ENCODE measurements at regions not wholly inside any gene's neighbourhood (a gene's known extent, or its start where the extent isn't known, plus 50 kb on each side); places are given as distances from the start of the nearest gene placed in this dataset.

DNA sequence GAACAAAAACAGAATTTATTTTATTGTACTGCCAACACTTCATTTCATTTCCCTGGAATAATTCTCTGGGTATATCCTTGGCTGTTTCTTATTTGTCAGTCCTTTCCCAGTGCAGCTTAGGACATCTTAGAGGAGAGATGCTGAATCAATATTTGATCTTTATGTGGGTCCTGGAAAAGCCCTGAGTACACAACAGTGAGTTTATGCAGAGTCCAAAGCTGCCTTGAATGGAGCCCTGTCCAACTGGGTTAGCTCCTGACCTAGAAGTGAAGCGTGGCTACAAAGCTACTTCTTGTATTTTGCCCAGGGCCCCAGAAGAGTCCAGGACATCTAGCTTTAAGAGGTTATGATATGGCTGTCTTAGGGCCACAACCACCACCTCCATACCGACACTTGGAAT is 378.0 kb upstream of the FAT3 start:
- Histone ChIP-seq H3K36me3 (ENCODE audit: control insufficient read depth, low read length) (no peaks in the 10 kb centered on the region), H4K20me1 (ENCODE audit: control insufficient read depth, insufficient read depth, low read depth, low read length) (no peaks in the 10 kb centered on the region), H3K27me3 (ENCODE audit: control insufficient read depth, low read length) (no peaks in the 10 kb centered on the region), H3F3A (ENCODE audit: control insufficient read depth, insufficient read depth) (no peaks in the 10 kb centered on the region), H3K79me2 (ENCODE audit: control insufficient read depth, low read length) (no peaks in the 10 kb centered on the region), H3K9me2 (replicated peaks; ENCODE audit: control insufficient read depth, low read length) (no peaks in the 10 kb centered on the region), H3K9me3 (ENCODE audit: control insufficient read depth, insufficient read depth, low read length) (no peaks in the 10 kb centered on the region), H3K27ac (ENCODE audit: low read depth, low read length) (no peak overlapping the region), H3K4me3 (ENCODE audit: low read length) (no peak overlapping the region), H3K4me2 (ENCODE audit: low read length) (no peak overlapping the region), H3K4me1 (ENCODE audit: control insufficient read depth, low read length) (no peaks in the 10 kb centered on the region)
- TF ChIP-seq, protein P1, sequence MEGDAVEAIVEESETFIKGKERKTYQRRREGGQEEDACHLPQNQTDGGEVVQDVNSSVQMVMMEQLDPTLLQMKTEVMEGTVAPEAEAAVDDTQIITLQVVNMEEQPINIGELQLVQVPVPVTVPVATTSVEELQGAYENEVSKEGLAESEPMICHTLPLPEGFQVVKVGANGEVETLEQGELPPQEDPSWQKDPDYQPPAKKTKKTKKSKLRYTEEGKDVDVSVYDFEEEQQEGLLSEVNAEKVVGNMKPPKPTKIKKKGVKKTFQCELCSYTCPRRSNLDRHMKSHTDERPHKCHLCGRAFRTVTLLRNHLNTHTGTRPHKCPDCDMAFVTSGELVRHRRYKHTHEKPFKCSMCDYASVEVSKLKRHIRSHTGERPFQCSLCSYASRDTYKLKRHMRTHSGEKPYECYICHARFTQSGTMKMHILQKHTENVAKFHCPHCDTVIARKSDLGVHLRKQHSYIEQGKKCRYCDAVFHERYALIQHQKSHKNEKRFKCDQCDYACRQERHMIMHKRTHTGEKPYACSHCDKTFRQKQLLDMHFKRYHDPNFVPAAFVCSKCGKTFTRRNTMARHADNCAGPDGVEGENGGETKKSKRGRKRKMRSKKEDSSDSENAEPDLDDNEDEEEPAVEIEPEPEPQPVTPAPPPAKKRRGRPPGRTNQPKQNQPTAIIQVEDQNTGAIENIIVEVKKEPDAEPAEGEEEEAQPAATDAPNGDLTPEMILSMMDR (IDR thresholded peaks at IDR 0.05; ENCODE audit: low read depth, low read length, poor library complexity, severe bottlenecking), result no peak
- TF ChIP-seq EZH2phosphoT487 (IDR thresholded peaks at IDR 0.05; ENCODE audit: borderline replicate concordance, low read length), result no peak

DNA sequence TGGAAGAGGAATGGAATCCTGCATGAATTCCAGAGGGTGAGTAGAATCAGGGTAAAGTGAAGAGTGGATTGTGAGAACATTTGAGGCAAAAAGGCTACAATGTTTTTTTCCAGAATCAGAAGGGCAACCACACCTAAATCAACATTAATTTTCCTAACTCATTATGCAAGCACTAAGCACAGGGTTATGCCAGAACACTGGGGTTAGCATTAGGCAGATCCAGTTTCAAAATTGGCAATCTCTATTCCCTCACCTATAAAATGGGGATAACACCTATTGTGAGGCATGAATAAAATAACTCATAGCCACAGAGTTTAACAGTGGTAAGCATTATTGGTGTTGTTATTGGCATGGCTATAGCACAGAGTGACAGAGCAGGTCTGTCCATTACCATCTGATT is 378.6 kb upstream of the FAT3 start:
- Histone ChIP-seq H3K4me1 (ENCODE audit: control insufficient read depth, low read length) (no peaks in the 10 kb centered on the region), H3K27ac (ENCODE audit: low read depth, low read length) (no peak overlapping the region), H3K4me2 (ENCODE audit: low read length) (no peak overlapping the region), H3K9me3 (ENCODE audit: control insufficient read depth, insufficient read depth, low read length) (no peaks in the 10 kb centered on the region), H3K79me2 (ENCODE audit: control insufficient read depth, low read length) (no peaks in the 10 kb centered on the region), H3K36me3 (ENCODE audit: control insufficient read depth, low read length) (no peaks in the 10 kb centered on the region), H4K20me1 (ENCODE audit: control insufficient read depth, insufficient read depth, low read depth, low read length) (no peaks in the 10 kb centered on the region), H3F3A (ENCODE audit: control insufficient read depth, insufficient read depth) (no peaks in the 10 kb centered on the region), H3K27me3 (ENCODE audit: control insufficient read depth, low read length) (no peaks in the 10 kb centered on the region), H3K9me2 (replicated peaks; ENCODE audit: control insufficient read depth, low read length) (no peaks in the 10 kb centered on the region), H3K4me3 (ENCODE audit: low read length) (no peak overlapping the region)
- TF ChIP-seq EZH2phosphoT487 (IDR thresholded peaks at IDR 0.05; ENCODE audit: borderline replicate concordance, low read length), result no peak
- TF ChIP-seq, protein P1 (IDR thresholded peaks at IDR 0.05; ENCODE audit: low read depth, low read length, poor library complexity, severe bottlenecking), result no peak

DNA sequence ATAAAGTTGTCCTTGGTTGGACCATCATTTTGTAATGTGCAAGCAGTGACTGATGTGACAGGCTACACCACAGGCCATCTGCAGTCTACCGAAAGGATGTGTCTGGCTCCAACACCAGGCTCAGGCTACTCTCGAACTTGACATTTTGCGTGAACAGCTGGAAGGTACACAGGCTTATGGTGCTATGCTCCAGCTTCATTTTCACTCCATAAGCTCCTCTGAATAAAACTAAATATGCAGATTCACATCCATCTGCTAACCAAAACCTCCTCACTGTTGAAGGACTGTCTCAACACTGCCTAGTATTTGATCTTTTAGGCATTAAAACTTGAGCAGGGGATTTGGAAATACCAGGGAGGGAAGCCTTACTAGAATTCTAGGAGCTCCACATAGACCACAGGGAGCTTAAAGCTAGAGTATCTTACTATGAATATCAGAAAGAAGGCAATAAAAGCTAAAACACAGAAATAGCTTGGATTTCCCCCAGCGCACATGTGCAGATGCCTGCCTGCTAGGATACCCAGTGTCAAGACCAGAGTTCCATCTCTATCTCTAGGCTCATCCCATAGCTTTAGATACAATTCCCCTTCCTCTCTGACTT is 383.9 kb upstream of the FAT3 start:
- Histone ChIP-seq H3F3A (ENCODE audit: control insufficient read depth, insufficient read depth) (no peaks in the 10 kb centered on the region), H3K36me3 (ENCODE audit: control insufficient read depth, low read length) (no peaks in the 10 kb centered on the region), H3K27me3 (ENCODE audit: control insufficient read depth, low read length) (no peaks in the 10 kb centered on the region), H4K20me1 (ENCODE audit: control insufficient read depth, insufficient read depth, low read depth, low read length) (no peaks in the 10 kb centered on the region), H3K9me3 (ENCODE audit: control insufficient read depth, insufficient read depth, low read length) (no peaks in the 10 kb centered on the region; the same call in 1 of the 2 replicates), H3K27ac (ENCODE audit: low read depth, low read length) (no peak overlapping the region), H3K4me3 (ENCODE audit: low read length) (no peak overlapping the region), H3K79me2 (ENCODE audit: control insufficient read depth, low read length) (no peaks in the 10 kb centered on the region), H3K4me2 (ENCODE audit: low read length) (no peak overlapping the region), H3K9me2 (replicated peaks; ENCODE audit: control insufficient read depth, low read length) (no peaks in the 10 kb centered on the region), H3K4me1 (ENCODE audit: control insufficient read depth, low read length) (no peaks in the 10 kb centered on the region)
- TF ChIP-seq, protein P1 (IDR thresholded peaks at IDR 0.05; ENCODE audit: low read depth, low read length, poor library complexity, severe bottlenecking), result no peak
- TF ChIP-seq EZH2phosphoT487 (IDR thresholded peaks at IDR 0.05; ENCODE audit: borderline replicate concordance, low read length), result no peak

Data from DOHH2 (cell line).